Upper lobe of left lung (tissue), 6 donors: ENCODE measurements at regions not wholly inside any gene's neighbourhood (a gene's known extent, or its start where the extent isn't known, plus 50 kb on each side); places are given as distances from the start of the nearest gene placed in this dataset.
"Not testable (repeated sequence)": the region's sequence is repeated elsewhere in the genome, so short reads cannot be mapped to it uniquely, and the experiment has no call there.

Experiments used
- ATAC-seq, 2 donors: fragments of 200-7000 bp; cut with Tn5 transposase; one replicate each; pipeline ENCODE4 v1.9.1; 2022; ENCODE audit warnings: mild to moderate bottlenecking in 2 of 2, moderate library complexity in 2 of 2; ENCODE audit not compliant: low FRiP score in 2 of 2
- DNase-seq, 2 donors: peaks; one replicate each; pipeline ENCODE4 v3.0.0-alpha.2; 2019 to 2020
- H3K27ac ChIP-seq, 4 donors: fragments of 200-600 bp; sonication (generic); one replicate each; pipeline ENCODE4 v1.5.1; 2016 to 2019
- H3K27me3 ChIP-seq, 4 donors: fragments of 200-600 bp; sonication (generic); one replicate each; pipeline ENCODE4 v1.5.1; 2017 to 2019
- H3K36me3 ChIP-seq, 4 donors: fragments of 200-600 bp; sonication (generic); one replicate each; pipeline ENCODE4 v1.5.1; 2016 to 2019
- H3K4me1 ChIP-seq, 4 donors: fragments of 200-600 bp; sonication (generic); one replicate each; pipeline ENCODE4 v1.5.1; 2018 to 2019
- H3K4me3 ChIP-seq, 4 donors: fragments of 200-600 bp; sonication (generic); one replicate each; pipeline ENCODE4 v1.5.1; 2017 to 2019; ENCODE audit warnings: mild to moderate bottlenecking in 2 of 4, moderate library complexity in 1 of 4
- H3K9me3 ChIP-seq, 4 donors: fragments of 200-600 bp; sonication (generic); one replicate each; pipeline ENCODE4 v1.5.1; 2018 to 2019
- EP300 ChIP-seq, 4 donors: sonication (generic); formaldehyde crosslinking; IDR thresholded peaks; one replicate each; pipeline ENCODE4 v1.5.1; 2017; ENCODE audit warnings: antibody characterized with exemption in 4 of 4, control low read depth in 2 of 4
- POLR2A ChIP-seq, 4 donors: fragments of 450-650 bp; IDR thresholded peaks; one replicate each; pipeline ENCODE4 v1.5.1; 2016 to 2017; ENCODE audit warnings: antibody characterized with exemption in 4 of 4, mild to moderate bottlenecking in 2 of 4
- POLR2AphosphoS5 ChIP-seq, 2 donors: sonication (generic); formaldehyde crosslinking; IDR thresholded peaks; one replicate each; pipeline ENCODE4 v1.5.1; 2017; ENCODE audit warnings: antibody characterized with exemption in 2 of 2
- WGBS, 2 donors: methylation state at CpG; one replicate each; pipeline ENCODE4 v1.1.5; 2017 to 2018; 5-methylcytosine and 5-hydroxymethylcytosine counted together
- TF ChIP-seq, protein P1 (sequence below), 6 experiments: fragments of 450-650 bp in 4 of 6; fragments of 200-600 bp in 2 of 6; sonication (generic) in 2 of 6; IDR thresholded peaks; one replicate each; pipeline ENCODE4 v1.5.1; 2016 to 2019; ENCODE audit warnings: antibody characterized with exemption in 6 of 6
- donor health status: DM: no; HTN: no; CAD: no; lungs with moderate emphysema.
- donor health status: DM: no; HTN: yes; CAD: no; lungs with severe emphysema.

DNA sequence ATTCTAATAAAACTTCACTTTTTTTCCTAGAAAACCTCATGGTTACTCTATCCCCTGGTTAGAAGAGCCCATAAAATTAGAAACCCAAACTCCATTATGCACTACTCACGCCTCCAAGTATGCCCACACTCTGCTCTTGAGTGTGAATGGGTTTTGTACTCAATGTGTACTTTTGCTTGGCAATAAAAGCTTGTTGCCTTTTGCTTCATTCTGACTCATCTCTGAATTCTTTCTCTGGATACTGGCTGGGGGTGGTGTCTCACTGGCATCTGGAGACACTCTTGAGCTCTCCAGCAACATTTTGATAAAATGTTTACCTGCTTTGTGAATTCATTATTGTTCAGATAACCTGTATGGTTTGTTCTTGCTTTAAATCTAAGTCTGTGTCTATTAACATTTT is 963.3 kb downstream of the TRAM1L1 start:
- no peak for ATAC-seq
- TF ChIP-seq, protein P1, sequence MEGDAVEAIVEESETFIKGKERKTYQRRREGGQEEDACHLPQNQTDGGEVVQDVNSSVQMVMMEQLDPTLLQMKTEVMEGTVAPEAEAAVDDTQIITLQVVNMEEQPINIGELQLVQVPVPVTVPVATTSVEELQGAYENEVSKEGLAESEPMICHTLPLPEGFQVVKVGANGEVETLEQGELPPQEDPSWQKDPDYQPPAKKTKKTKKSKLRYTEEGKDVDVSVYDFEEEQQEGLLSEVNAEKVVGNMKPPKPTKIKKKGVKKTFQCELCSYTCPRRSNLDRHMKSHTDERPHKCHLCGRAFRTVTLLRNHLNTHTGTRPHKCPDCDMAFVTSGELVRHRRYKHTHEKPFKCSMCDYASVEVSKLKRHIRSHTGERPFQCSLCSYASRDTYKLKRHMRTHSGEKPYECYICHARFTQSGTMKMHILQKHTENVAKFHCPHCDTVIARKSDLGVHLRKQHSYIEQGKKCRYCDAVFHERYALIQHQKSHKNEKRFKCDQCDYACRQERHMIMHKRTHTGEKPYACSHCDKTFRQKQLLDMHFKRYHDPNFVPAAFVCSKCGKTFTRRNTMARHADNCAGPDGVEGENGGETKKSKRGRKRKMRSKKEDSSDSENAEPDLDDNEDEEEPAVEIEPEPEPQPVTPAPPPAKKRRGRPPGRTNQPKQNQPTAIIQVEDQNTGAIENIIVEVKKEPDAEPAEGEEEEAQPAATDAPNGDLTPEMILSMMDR (IDR thresholded peaks at IDR 0.05) = no peak
- TF ChIP-seq POLR2A (IDR thresholded peaks at IDR 0.05) (no peak), POLR2AphosphoS5 (IDR thresholded peaks at IDR 0.05) (no peak), EP300 (IDR thresholded peaks at IDR 0.05) (no peak)
- Histone ChIP-seq H3K27ac (no peak overlapping the region), H3K36me3 (no peaks in the 10 kb centered on the region), H3K4me3 (no peak overlapping the region), H3K4me1 (no peaks in the 10 kb centered on the region), H3K9me3 (no peaks in the 10 kb centered on the region), H3K27me3 (no peaks in the 10 kb centered on the region)
- DNase-seq = no peak
- WGBS, 2 donors = 46 to 59% methylated on average over 1 of the region's 1 CpG

DNA sequence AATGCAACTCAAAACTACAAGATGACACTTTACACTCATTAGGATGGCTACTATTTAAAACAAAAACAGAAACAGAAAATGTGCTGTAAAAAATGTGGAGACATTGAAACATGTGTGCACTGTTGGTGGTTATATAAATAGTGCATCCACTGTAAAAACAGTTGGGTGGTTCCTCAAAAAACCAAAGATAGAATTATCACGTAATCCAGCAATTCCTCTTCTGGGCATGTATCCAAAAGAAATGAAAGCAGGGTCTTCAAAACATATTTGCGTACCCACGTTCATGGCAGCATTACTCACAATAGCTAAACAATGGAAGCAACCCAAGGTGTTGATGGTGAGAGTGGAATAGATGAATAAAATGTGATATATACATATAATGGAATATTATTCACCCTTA is 967.2 kb downstream of the TRAM1L1 start:
- no peak for TF ChIP-seq POLR2AphosphoS5 (IDR thresholded peaks at IDR 0.05)
- no peak for TF ChIP-seq POLR2A (IDR thresholded peaks at IDR 0.05)
- no peak for TF ChIP-seq EP300 (IDR thresholded peaks at IDR 0.05)
- TF ChIP-seq, protein P1 (IDR thresholded peaks at IDR 0.05) = no peak
- ATAC-seq (no peak), DNase-seq (no peak)
- Histone ChIP-seq H3K36me3 (no peaks in the 10 kb centered on the region), H3K4me3 (no peak overlapping the region), H3K27ac (no peak overlapping the region), H3K4me1 (no peaks in the 10 kb centered on the region), H3K9me3 (no peaks in the 10 kb centered on the region), H3K27me3 (no peaks in the 10 kb centered on the region)
- WGBS, 2 donors = 71 to 74% methylated on average over 3 of the region's 3 CpGs

DNA sequence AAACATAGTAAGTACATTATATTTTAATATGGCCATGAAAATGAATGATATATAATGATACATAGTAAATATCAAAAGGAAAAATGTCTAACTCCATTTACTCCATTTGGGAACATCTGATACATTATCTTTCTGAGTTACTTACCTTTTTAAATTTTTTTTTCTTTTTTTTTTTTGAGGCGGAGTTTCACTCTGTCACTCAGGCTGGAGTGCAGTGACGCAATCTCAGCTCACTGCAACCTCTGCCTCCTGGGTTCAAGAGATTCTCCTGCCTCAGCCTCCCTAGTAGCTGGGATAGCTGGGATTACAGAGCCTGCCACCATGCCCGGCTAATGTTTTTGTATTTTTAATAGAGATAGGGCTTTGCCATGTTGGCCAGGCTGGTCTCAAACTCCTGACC is 972.5 kb downstream of the TRAM1L1 start:
- not testable (repeated sequence) for H3K27me3 ChIP-seq, H3K36me3 ChIP-seq, H3K4me1 ChIP-seq, DNase-seq, H3K4me3 ChIP-seq, H3K9me3 ChIP-seq, H3K27ac ChIP-seq, ATAC-seq
- 91 to 94% methylated on average over 3 of the region's 3 CpGs for WGBS, 2 donors

DNA sequence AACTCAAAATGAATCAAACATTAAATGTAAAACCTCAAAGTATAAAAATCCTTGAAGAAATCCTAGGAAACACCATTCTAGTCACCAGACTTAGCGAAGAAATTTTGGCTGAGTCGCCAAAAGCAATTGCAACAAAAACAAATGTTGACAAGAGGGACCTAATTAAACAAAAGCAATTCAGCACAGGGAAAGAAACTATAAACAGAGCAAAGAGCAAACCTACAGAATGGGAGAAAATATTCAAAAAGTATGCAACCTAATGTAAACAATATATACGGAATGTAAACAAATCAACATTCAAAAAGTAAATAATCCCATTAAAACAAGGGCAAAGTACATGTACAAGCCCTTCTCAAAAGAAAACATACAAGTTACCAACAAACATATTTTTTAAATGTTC is 974.7 kb downstream of the TRAM1L1 start:
- no peak for ATAC-seq
- H3K9me3 ChIP-seq = no peaks in the 10 kb centered on the region
- no peaks in the 10 kb centered on the region for H3K27me3 ChIP-seq
- H3K4me3 ChIP-seq = no peak overlapping the region
- no peak for TF ChIP-seq EP300 (IDR thresholded peaks at IDR 0.05)
- no peak for TF ChIP-seq POLR2AphosphoS5 (IDR thresholded peaks at IDR 0.05)
- no peak for TF ChIP-seq POLR2A (IDR thresholded peaks at IDR 0.05)
- TF ChIP-seq, protein P1 (IDR thresholded peaks at IDR 0.05) = no peak
- no peaks in the 10 kb centered on the region for H3K36me3 ChIP-seq
- no peak overlapping the region for H3K27ac ChIP-seq
- DNase-seq = no peak
- 77 to 84% methylated on average over 3 of the region's 3 CpGs for WGBS, 2 donors
- no peaks in the 10 kb centered on the region for H3K4me1 ChIP-seq

- no peak overlapping the region for H3K4me3 ChIP-seq
- ATAC-seq (no peak), DNase-seq (no peak)
- WGBS, 2 donors = 75 to 79% methylated on average over 6 to 8 of the region's 8 CpGs
- TF ChIP-seq POLR2A (IDR thresholded peaks at IDR 0.05) (no peak), POLR2AphosphoS5 (IDR thresholded peaks at IDR 0.05) (no peak), EP300 (IDR thresholded peaks at IDR 0.05) (no peak)
- TF ChIP-seq, protein P1 (IDR thresholded peaks at IDR 0.05) = no peak
- H3K27ac ChIP-seq = no peak overlapping the region
- no peaks in the 10 kb centered on the region for H3K9me3 ChIP-seq
- H3K4me1 ChIP-seq = no peaks in the 10 kb centered on the region
- H3K27me3 ChIP-seq = no peaks in the 10 kb centered on the region
- H3K36me3 ChIP-seq = no peaks in the 10 kb centered on the region
Observed at GRCh38 chr4:116108606-116109005, 976.8 kb downstream of the TRAM1L1 start.
